IgD-negative memory B cell (primary cell): ENCODE measurements at regions not wholly inside any gene's neighbourhood (a gene's known extent, or its start where the extent isn't known, plus 50 kb on each side); places are given as distances from the start of the nearest gene placed in this dataset.

Source experiments
- H3K27ac Mint-ChIP-seq, 3 donors: one replicate each; pipeline ENCODE4 v1.8.0; 2020 to 2022; ENCODE audit warnings: mild to moderate bottlenecking in 3 of 3, mixed read lengths in 3 of 3, moderate library complexity in 1 of 3
- H3K27me3 Mint-ChIP-seq: one replicate; pipeline ENCODE4 v1.8.0; 2021; ENCODE audit warnings: mixed read lengths
- H3K36me3 Mint-ChIP-seq: one replicate; pipeline ENCODE4 v1.8.0; 2020; ENCODE audit warnings: mild to moderate bottlenecking, mixed read lengths
- H3K4me1 Mint-ChIP-seq, 3 donors: one replicate each; pipeline ENCODE4 v1.8.0; 2020 to 2022; ENCODE audit warnings: mixed read lengths in 3 of 3, mild to moderate bottlenecking in 1 of 3
- H3K4me3 Mint-ChIP-seq, 4 donors: one replicate each; pipeline ENCODE4 v1.8.0; 2020 to 2022; ENCODE audit warnings: mild to moderate bottlenecking in 4 of 4, mixed read lengths in 4 of 4, moderate library complexity in 3 of 4
- H3K9me3 Mint-ChIP-seq, 3 donors: one replicate each; pipeline ENCODE4 v1.8.0; 2020 to 2021; ENCODE audit warnings: mixed read lengths in 3 of 3, mild to moderate bottlenecking in 1 of 3

DNA sequence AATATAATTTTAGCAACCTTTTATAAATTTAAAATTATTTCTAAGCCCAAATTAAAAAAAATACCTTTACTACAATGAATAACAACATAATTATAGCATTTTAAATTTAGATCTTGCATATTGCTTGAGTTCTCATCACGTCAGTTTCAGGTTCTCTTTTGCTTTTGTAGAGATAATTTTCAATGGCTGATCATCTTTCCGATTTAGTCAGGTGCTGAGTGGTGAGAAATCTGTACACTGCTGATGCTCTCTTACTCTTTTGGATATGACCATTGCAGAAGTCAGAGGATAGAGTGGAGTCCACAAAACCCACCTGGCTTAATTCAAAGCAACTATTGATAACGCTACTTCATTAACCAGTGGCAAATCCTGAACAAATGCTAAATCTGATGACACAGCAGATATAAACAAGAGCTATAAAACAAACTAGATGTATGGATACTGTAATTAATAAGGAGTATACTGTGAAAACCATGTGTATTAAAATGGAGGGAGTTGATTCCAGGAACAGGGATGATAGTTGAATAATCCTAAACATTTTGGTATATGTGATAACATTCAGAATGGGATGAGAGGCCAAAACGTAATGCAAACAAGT is 394.8 kb downstream of the CSNK1G3 start:
- no peaks in the 10 kb centered on the region for H3K27me3 Mint-ChIP-seq
- no peaks in the 10 kb centered on the region for H3K9me3 Mint-ChIP-seq
- peaks cover 3 to 10% (median 4%) of the 10 kb centered on the region in 3 donors for H3K4me1 Mint-ChIP-seq
- H3K27ac Mint-ChIP-seq = no peak overlapping the region
- H3K4me3 Mint-ChIP-seq = no peak overlapping the region
- peaks cover 1% of the 10 kb centered on the region for H3K36me3 Mint-ChIP-seq

DNA sequence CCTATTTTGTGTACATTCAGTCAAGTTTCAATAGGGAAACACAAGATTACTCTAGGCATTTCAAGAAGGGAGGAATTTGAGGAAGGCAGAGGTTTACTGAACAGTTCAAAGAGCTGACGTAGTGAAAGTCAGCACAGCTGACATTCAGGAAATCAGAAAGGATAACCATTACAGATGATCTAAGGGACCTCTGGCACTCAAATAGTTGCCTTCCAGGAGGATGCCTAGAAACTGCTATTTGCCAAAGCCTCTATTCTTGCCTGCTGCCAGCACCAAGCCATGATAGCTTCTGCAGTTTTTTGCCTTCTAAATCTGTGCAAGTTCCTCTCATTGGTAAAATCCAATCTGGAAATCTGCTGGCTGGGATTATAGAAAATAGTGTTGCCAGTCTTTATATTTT is 373.1 kb downstream of the CSNK1G3 start:
- Mint-ChIP-seq H3K4me1 (no peaks in the 10 kb centered on the region), H3K9me3 (peaks cover 0 to 3% (median 2%) of the 10 kb centered on the region in 3 donors), H3K27me3 (no peaks in the 10 kb centered on the region), H3K36me3 (no peaks in the 10 kb centered on the region), H3K4me3 (no peak overlapping the region), H3K27ac (no peak overlapping the region)

GRCh38 chr5:123882965-123883345 is 371.0 kb downstream of the CSNK1G3 start:
- H3K4me3 Mint-ChIP-seq = no peak overlapping the region
- no peak overlapping the region for H3K27ac Mint-ChIP-seq
- H3K4me1 Mint-ChIP-seq = no peaks in the 10 kb centered on the region
- H3K9me3 Mint-ChIP-seq = peaks cover 0 to 3% (median 2%) of the 10 kb centered on the region in 3 donors
- no peaks in the 10 kb centered on the region for H3K27me3 Mint-ChIP-seq
- H3K36me3 Mint-ChIP-seq = no peaks in the 10 kb centered on the region

DNA sequence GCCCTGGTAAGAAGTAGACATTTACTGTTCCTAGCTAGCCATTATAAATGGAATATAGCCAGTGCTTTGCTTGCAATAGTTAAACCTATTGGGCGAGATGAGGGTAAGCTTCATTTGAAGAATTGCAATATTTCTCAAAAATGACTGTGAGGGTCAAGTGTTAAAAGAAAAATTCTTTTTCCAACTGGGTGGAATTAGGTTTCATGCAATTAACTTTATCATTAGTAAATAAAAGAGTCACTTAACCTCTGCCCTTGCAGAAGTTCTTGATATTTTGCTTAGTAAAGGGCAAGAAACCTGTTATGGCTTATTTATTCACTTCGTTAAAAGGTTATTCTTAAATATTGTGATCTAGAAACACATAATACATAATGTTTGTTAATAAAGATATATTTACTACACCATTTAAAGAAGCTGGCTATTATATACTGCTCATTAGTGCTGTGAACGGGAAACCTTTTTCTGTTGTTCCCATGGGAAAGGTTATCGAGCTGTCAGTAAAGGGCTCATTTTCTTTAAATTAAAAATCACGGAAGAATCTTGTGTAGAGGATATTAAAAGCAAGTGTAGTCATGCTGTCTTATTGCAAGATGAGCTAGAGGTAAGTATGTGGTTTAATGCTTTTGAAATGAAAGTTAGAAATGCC is 370.5 kb downstream of the CSNK1G3 start:
- Mint-ChIP-seq H3K36me3 (no peaks in the 10 kb centered on the region), H3K27ac (no peak overlapping the region), H3K4me3 (no peak overlapping the region), H3K9me3 (peaks cover 0 to 3% (median 2%) of the 10 kb centered on the region in 3 donors), H3K27me3 (no peaks in the 10 kb centered on the region), H3K4me1 (no peaks in the 10 kb centered on the region)

DNA sequence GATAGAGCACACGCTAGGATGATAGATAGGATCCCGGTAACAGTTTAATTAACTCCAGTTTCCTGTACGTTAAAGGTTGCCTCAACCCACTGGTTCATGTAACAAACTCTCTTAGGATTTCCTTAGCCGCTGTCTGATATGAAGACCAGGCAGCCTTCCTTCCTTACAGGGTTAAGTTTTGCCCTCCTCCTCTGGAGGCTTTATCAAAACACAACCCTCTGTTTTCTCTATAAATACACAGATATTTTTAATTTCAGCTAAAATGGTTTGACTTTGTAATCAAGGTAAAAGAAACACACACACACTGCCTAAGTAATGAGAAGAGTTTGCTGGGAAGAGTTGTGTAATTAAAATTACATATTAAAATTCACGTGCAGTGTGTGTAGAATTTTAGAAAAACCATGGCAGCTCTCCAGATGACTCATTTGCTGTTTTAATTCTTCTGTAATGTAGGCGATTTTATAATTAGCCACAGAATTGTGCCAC is 369.8 kb downstream of the CSNK1G3 start:
- Mint-ChIP-seq H3K27ac (no peak overlapping the region), H3K9me3 (peaks cover 0 to 3% (median 2%) of the 10 kb centered on the region in 3 donors), H3K27me3 (no peaks in the 10 kb centered on the region), H3K4me3 (no peak overlapping the region), H3K36me3 (no peaks in the 10 kb centered on the region), H3K4me1 (no peaks in the 10 kb centered on the region)

GRCh38 chr5:123880875-123881274 is 368.9 kb downstream of the CSNK1G3 start:
- no peaks in the 10 kb centered on the region for H3K27me3 Mint-ChIP-seq
- no peaks in the 10 kb centered on the region for H3K9me3 Mint-ChIP-seq
- H3K27ac Mint-ChIP-seq = no peak overlapping the region
- no peak overlapping the region for H3K4me3 Mint-ChIP-seq
- peaks cover 2% of the 10 kb centered on the region for H3K36me3 Mint-ChIP-seq
- H3K4me1 Mint-ChIP-seq = no peaks in the 10 kb centered on the region

DNA sequence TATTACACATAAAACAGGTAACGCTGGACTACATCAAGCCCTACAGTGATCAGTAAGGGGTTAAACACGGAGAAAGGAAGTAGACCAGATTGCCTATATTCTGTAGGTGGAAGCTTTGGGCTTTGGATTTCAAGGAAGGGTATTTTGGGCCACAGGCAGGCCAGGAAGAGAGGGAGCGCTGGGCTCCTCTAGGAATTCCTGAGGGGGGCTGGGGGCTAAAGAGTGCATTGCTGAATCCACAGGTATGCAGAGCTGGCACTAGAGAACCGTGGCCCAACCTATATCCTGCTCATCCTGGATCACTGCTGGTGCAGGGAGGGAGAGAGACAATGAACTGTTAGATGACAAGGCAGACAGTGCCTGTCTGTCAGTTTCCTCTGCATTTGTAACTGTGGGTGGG is 367.1 kb downstream of the CSNK1G3 start:
- no peak overlapping the region for H3K27ac Mint-ChIP-seq
- H3K27me3 Mint-ChIP-seq = no peaks in the 10 kb centered on the region
- H3K36me3 Mint-ChIP-seq = peaks cover 2% of the 10 kb centered on the region

GRCh38 chr5:123876276-123876790 is 364.4 kb downstream of the CSNK1G3 start:
- Mint-ChIP-seq H3K4me1 (no peaks in the 10 kb centered on the region), H3K36me3 (peaks cover 4% of the 10 kb centered on the region), H3K9me3 (no peaks in the 10 kb centered on the region), H3K27me3 (no peaks in the 10 kb centered on the region), H3K4me3 (peak overlapping the region in 1 of 4 donors; percentile 23), H3K27ac (no peak overlapping the region)

More for the DNA sequence above, 367.1 kb downstream of the CSNK1G3 start:
- Mint-ChIP-seq H3K9me3 (no peaks in the 10 kb centered on the region), H3K4me1 (no peaks in the 10 kb centered on the region), H3K4me3 (no peak overlapping the region)

GRCh38 chr5:123875561-123876275 is 363.7 kb downstream of the CSNK1G3 start:
- Mint-ChIP-seq H3K4me3 (peak overlapping the region in 1 of 4 donors; percentile 42), H3K4me1 (no peaks in the 10 kb centered on the region), H3K9me3 (no peaks in the 10 kb centered on the region), H3K27me3 (no peaks in the 10 kb centered on the region), H3K27ac (no peak overlapping the region), H3K36me3 (peaks cover 4% of the 10 kb centered on the region)

GRCh38 chr5:123874600-123875201 is 362.7 kb downstream of the CSNK1G3 start:
- Mint-ChIP-seq H3K27ac (no peak overlapping the region), H3K4me3 (no peak overlapping the region), H3K9me3 (no peaks in the 10 kb centered on the region), H3K36me3 (peaks cover 4% of the 10 kb centered on the region), H3K4me1 (no peaks in the 10 kb centered on the region), H3K27me3 (no peaks in the 10 kb centered on the region)

- H3K36me3 Mint-ChIP-seq = peaks cover 4% of the 10 kb centered on the region
- no peak overlapping the region for H3K27ac Mint-ChIP-seq
- H3K4me1 Mint-ChIP-seq = no peaks in the 10 kb centered on the region
- no peaks in the 10 kb centered on the region for H3K27me3 Mint-ChIP-seq
- H3K4me3 Mint-ChIP-seq = no peak overlapping the region
- H3K9me3 Mint-ChIP-seq = no peaks in the 10 kb centered on the region
Observed at GRCh38 chr5:123873846-123874245, 361.9 kb downstream of the CSNK1G3 start.

DNA sequence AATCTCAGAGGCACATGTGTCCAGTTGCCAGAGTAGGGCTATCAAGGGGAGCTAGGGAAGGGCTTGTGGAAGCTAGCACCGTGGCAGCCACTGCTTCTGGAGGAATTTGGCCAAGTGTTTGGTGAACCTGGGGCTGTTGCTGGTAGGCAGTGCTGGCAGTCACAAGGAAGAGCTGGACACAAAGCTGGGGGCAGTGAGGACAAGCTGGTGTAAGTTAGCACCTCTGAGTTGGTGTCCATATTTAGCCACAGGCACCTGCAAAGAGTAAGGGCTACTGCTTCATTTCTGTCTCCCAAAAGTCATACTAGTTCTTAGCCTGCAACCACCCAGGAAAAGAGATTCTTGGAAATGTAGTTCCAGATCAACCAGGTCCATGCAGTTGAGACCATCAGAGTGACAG is 359.4 kb downstream of the CSNK1G3 start:
- Mint-ChIP-seq H3K4me1 (no peaks in the 10 kb centered on the region), H3K27me3 (no peaks in the 10 kb centered on the region), H3K9me3 (peaks cover 0 to 3% (median 0%) of the 10 kb centered on the region in 3 donors), H3K36me3 (peaks cover 2% of the 10 kb centered on the region), H3K27ac (no peak overlapping the region), H3K4me3 (no peak overlapping the region)

- Mint-ChIP-seq H3K9me3 (peaks cover 0 to 3% (median 0%) of the 10 kb centered on the region in 3 donors), H3K36me3 (peaks cover 2% of the 10 kb centered on the region), H3K27me3 (no peaks in the 10 kb centered on the region), H3K27ac (no peak overlapping the region), H3K4me3 (no peak overlapping the region), H3K4me1 (no peaks in the 10 kb centered on the region)
Observed at GRCh38 chr5:123868881-123869280, 356.9 kb downstream of the CSNK1G3 start.

- no peaks in the 10 kb centered on the region for H3K4me1 Mint-ChIP-seq
- H3K9me3 Mint-ChIP-seq = peaks cover 0 to 3% (median 0%) of the 10 kb centered on the region in 3 donors
- no peak overlapping the region for H3K4me3 Mint-ChIP-seq
- H3K27me3 Mint-ChIP-seq = no peaks in the 10 kb centered on the region
- no peak overlapping the region for H3K27ac Mint-ChIP-seq
- peaks cover 2% of the 10 kb centered on the region for H3K36me3 Mint-ChIP-seq
Observed at GRCh38 chr5:123868267-123868666, 356.3 kb downstream of the CSNK1G3 start.

- Mint-ChIP-seq H3K36me3 (no peaks in the 10 kb centered on the region), H3K27me3 (no peaks in the 10 kb centered on the region), H3K4me3 (no peak overlapping the region), H3K27ac (no peak overlapping the region), H3K4me1 (no peaks in the 10 kb centered on the region), H3K9me3 (peaks cover 0 to 3% (median 0%) of the 10 kb centered on the region in 3 donors)
Observed at GRCh38 chr5:123865641-123866040, 353.7 kb downstream of the CSNK1G3 start.
